ENCODE measurements at regions not wholly inside any gene's neighbourhood (a gene's known extent, or its start where the extent isn't known, plus 50 kb on each side); places are given as distances from the start of the nearest gene placed in this dataset.

GRCh38 chr6:40312213-40313015, 274.8 kb downstream of the LRFN2 start:
- DNase-seq = peak; percentile 3

- DNase-seq = peak; percentile 61
Observed at GRCh38 chr6:40308533-40309306, 278.4 kb downstream of the LRFN2 start.

- no peak for DNase-seq
Observed at GRCh38 chr6:40307712-40308111, 279.5 kb downstream of the LRFN2 start.

GRCh38 chr6:40302856-40303454, 284.2 kb downstream of the LRFN2 start:
- no peak for DNase-seq

GRCh38 chr6:40299681-40300080, 287.5 kb downstream of the LRFN2 start:
- DNase-seq = no peak

- no peak for DNase-seq
Observed at GRCh38 chr6:40298207-40298606, 289.0 kb downstream of the LRFN2 start.

- DNase-seq = no peak
Observed at GRCh38 chr6:40295251-40295950, 291.8 kb downstream of the LRFN2 start.

GRCh38 chr6:40293460-40294185, 293.5 kb downstream of the LRFN2 start:
- DNase-seq = no peak

GRCh38 chr6:40293060-40293459, 294.1 kb downstream of the LRFN2 start:
- DNase-seq = no peak

- DNase-seq = no peak
Observed at GRCh38 chr6:40290816-40291215, 296.3 kb downstream of the LRFN2 start.

- DNase-seq = no peak
Observed at GRCh38 chr6:40288919-40289318, 298.2 kb downstream of the LRFN2 start.

GRCh38 chr6:40287296-40287850, 299.8 kb downstream of the LRFN2 start:
- no peak for DNase-seq

- DNase-seq = no peak
Observed at GRCh38 chr6:40286721-40287120, 300.4 kb downstream of the LRFN2 start.

- DNase-seq = no peak
Observed at GRCh38 chr6:40285996-40286395, 301.2 kb downstream of the LRFN2 start.

- no peak for DNase-seq
Observed at GRCh38 chr6:40285535-40285934, 301.6 kb downstream of the LRFN2 start.

GRCh38 chr6:40282986-40283385, 304.2 kb downstream of the LRFN2 start:
- no peak for DNase-seq

GRCh38 chr6:40281402-40281801, 305.8 kb downstream of the LRFN2 start:
- no peak for DNase-seq

- no peak for DNase-seq
Observed at GRCh38 chr6:40280231-40280630, 306.9 kb downstream of the LRFN2 start.

- DNase-seq = no peak
Observed at GRCh38 chr6:40276141-40276540, 311.0 kb downstream of the LRFN2 start.

GRCh38 chr6:40274058-40274457, 313.1 kb downstream of the LRFN2 start:
- DNase-seq = no peak

- DNase-seq = no peak
Observed at GRCh38 chr6:40268614-40269013, 318.6 kb downstream of the LRFN2 start.

- no peak for DNase-seq
Observed at GRCh38 chr6:40268166-40268565, 319.0 kb downstream of the LRFN2 start.
